ENCODE measurements at regions not wholly inside any gene's neighbourhood (a gene's known extent, or its start where the extent isn't known, plus 50 kb on each side); places are given as distances from the start of the nearest gene placed in this dataset.

DNA sequence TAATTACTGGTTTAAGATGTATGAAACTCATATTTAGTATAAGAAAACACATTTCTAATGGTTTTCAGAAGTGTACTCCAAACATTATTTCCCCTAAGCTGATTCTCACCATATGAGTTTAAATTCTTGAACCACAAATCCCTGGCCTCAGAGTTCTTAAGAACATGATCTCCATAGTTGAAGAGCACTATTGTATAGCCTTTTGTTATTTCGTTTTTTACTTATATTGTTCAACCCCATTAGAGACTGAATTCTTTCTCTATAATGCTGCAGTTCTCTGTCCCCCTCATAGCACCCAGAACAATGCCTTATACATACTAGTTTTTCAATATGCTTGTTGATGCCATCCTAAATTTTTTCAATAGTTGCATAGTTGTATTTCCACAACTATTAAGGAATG is 85.5 kb upstream of the TMEM17 start:
- TF ChIP-seq, protein P1, sequence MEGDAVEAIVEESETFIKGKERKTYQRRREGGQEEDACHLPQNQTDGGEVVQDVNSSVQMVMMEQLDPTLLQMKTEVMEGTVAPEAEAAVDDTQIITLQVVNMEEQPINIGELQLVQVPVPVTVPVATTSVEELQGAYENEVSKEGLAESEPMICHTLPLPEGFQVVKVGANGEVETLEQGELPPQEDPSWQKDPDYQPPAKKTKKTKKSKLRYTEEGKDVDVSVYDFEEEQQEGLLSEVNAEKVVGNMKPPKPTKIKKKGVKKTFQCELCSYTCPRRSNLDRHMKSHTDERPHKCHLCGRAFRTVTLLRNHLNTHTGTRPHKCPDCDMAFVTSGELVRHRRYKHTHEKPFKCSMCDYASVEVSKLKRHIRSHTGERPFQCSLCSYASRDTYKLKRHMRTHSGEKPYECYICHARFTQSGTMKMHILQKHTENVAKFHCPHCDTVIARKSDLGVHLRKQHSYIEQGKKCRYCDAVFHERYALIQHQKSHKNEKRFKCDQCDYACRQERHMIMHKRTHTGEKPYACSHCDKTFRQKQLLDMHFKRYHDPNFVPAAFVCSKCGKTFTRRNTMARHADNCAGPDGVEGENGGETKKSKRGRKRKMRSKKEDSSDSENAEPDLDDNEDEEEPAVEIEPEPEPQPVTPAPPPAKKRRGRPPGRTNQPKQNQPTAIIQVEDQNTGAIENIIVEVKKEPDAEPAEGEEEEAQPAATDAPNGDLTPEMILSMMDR (IDR thresholded peaks at IDR 0.05; ENCODE audit: insufficient read depth, low read depth, low read length) = no peak
- TF ChIP-seq EZH2 (IDR thresholded peaks at IDR 0.05; ENCODE audit: insufficient read depth, low read length) = no peak

Data from astrocyte (in vitro differentiated cells and primary cell).